ENCODE measurements at regions not wholly inside any gene's neighbourhood (a gene's known extent, or its start where the extent isn't known, plus 50 kb on each side); places are given as distances from the start of the nearest gene placed in this dataset.

- Histone ChIP-seq H3K4me3 (ENCODE audit: low read depth, low read length) (no peak overlapping the region), H3K79me2 (ENCODE audit: control insufficient read depth, insufficient read depth, low read length, unreplicated experiment) (no peaks in the 10 kb centered on the region), H3K27ac (ENCODE audit: low read depth, low read length) (no peak overlapping the region), H2AFZ (ENCODE audit: low read length, unreplicated experiment) (no peak overlapping the region), H3K27me3 (ENCODE audit: insufficient read depth, low read length) (no peaks in the 10 kb centered on the region), H3K36me3 (ENCODE audit: insufficient read depth, low read length) (no peaks in the 10 kb centered on the region), H3K4me1 (ENCODE audit: control insufficient read depth, insufficient read depth, low read length, unreplicated experiment) (no peaks in the 10 kb centered on the region)
Measured at GRCh38 chr2:82257796-82258555, 1953.4 kb upstream of the LRRTM1 start.

- no peak overlapping the region for H3K4me3 ChIP-seq (ENCODE audit: low read depth, low read length)
Measured at GRCh38 chr2:82256983-82257632, 1952.6 kb upstream of the LRRTM1 start.

GRCh38 chr2:82256288-82256687, 1951.7 kb upstream of the LRRTM1 start:
- no peaks in the 10 kb centered on the region for H3K27me3 ChIP-seq (ENCODE audit: insufficient read depth, low read length)
- H2AFZ ChIP-seq (ENCODE audit: low read length, unreplicated experiment) = no peak overlapping the region
- H3K4me1 ChIP-seq (ENCODE audit: control insufficient read depth, insufficient read depth, low read length, unreplicated experiment) = no peaks in the 10 kb centered on the region
- no peak overlapping the region for H3K4me3 ChIP-seq (ENCODE audit: low read depth, low read length)
- H3K27ac ChIP-seq (ENCODE audit: low read depth, low read length) = no peak overlapping the region
- H3K79me2 ChIP-seq (ENCODE audit: control insufficient read depth, insufficient read depth, low read length, unreplicated experiment) = no peaks in the 10 kb centered on the region
- no peaks in the 10 kb centered on the region for H3K36me3 ChIP-seq (ENCODE audit: insufficient read depth, low read length)

More at GRCh38 chr2:82256983-82257632, 1952.6 kb upstream of the LRRTM1 start:
- no peak overlapping the region for H2AFZ ChIP-seq (ENCODE audit: low read length, unreplicated experiment)
- H3K27ac ChIP-seq (ENCODE audit: low read depth, low read length) = no peak overlapping the region
- H3K4me1 ChIP-seq (ENCODE audit: control insufficient read depth, insufficient read depth, low read length, unreplicated experiment) = no peaks in the 10 kb centered on the region
- no peaks in the 10 kb centered on the region for H3K79me2 ChIP-seq (ENCODE audit: control insufficient read depth, insufficient read depth, low read length, unreplicated experiment)
- H3K27me3 ChIP-seq (ENCODE audit: insufficient read depth, low read length) = no peaks in the 10 kb centered on the region
- no peaks in the 10 kb centered on the region for H3K36me3 ChIP-seq (ENCODE audit: insufficient read depth, low read length)

- Histone ChIP-seq H3K4me1 (ENCODE audit: control insufficient read depth, insufficient read depth, low read length, unreplicated experiment) (no peaks in the 10 kb centered on the region), H3K4me3 (ENCODE audit: low read depth, low read length) (no peak overlapping the region), H3K36me3 (ENCODE audit: insufficient read depth, low read length) (no peaks in the 10 kb centered on the region), H3K27me3 (ENCODE audit: insufficient read depth, low read length) (no peaks in the 10 kb centered on the region), H3K27ac (ENCODE audit: low read depth, low read length) (no peak overlapping the region), H2AFZ (ENCODE audit: low read length, unreplicated experiment) (no peak overlapping the region), H3K79me2 (ENCODE audit: control insufficient read depth, insufficient read depth, low read length, unreplicated experiment) (no peaks in the 10 kb centered on the region)
Measured at GRCh38 chr2:82254728-82255127, 1950.2 kb upstream of the LRRTM1 start.

GRCh38 chr2:82246220-82246775, 1941.7 kb upstream of the LRRTM1 start:
- no peaks in the 10 kb centered on the region for H3K36me3 ChIP-seq (ENCODE audit: insufficient read depth, low read length)
- no peak overlapping the region for H3K4me3 ChIP-seq (ENCODE audit: low read depth, low read length)
- no peak overlapping the region for H3K27ac ChIP-seq (ENCODE audit: low read depth, low read length)
- H2AFZ ChIP-seq (ENCODE audit: low read length, unreplicated experiment) = no peak overlapping the region
- no peaks in the 10 kb centered on the region for H3K27me3 ChIP-seq (ENCODE audit: insufficient read depth, low read length)
- no peaks in the 10 kb centered on the region for H3K4me1 ChIP-seq (ENCODE audit: control insufficient read depth, insufficient read depth, low read length, unreplicated experiment)
- no peaks in the 10 kb centered on the region for H3K79me2 ChIP-seq (ENCODE audit: control insufficient read depth, insufficient read depth, low read length, unreplicated experiment)

GRCh38 chr2:82239176-82239575, 1934.6 kb upstream of the LRRTM1 start:
- Histone ChIP-seq H3K36me3 (ENCODE audit: insufficient read depth, low read length) (no peaks in the 10 kb centered on the region), H3K79me2 (ENCODE audit: control insufficient read depth, insufficient read depth, low read length, unreplicated experiment) (no peaks in the 10 kb centered on the region), H3K27me3 (ENCODE audit: insufficient read depth, low read length) (no peaks in the 10 kb centered on the region), H2AFZ (ENCODE audit: low read length, unreplicated experiment) (no peak overlapping the region), H3K4me1 (ENCODE audit: control insufficient read depth, insufficient read depth, low read length, unreplicated experiment) (no peaks in the 10 kb centered on the region), H3K27ac (ENCODE audit: low read depth, low read length) (no peak overlapping the region), H3K4me3 (ENCODE audit: low read depth, low read length) (no peak overlapping the region)

GRCh38 chr2:82237994-82238662, 1933.6 kb upstream of the LRRTM1 start:
- H3K4me1 ChIP-seq (ENCODE audit: control insufficient read depth, insufficient read depth, low read length, unreplicated experiment) = no peaks in the 10 kb centered on the region
- H3K36me3 ChIP-seq (ENCODE audit: insufficient read depth, low read length) = no peaks in the 10 kb centered on the region
- H3K27ac ChIP-seq (ENCODE audit: low read depth, low read length) = no peak overlapping the region
- no peak overlapping the region for H3K4me3 ChIP-seq (ENCODE audit: low read depth, low read length)
- no peaks in the 10 kb centered on the region for H3K27me3 ChIP-seq (ENCODE audit: insufficient read depth, low read length)
- no peaks in the 10 kb centered on the region for H3K79me2 ChIP-seq (ENCODE audit: control insufficient read depth, insufficient read depth, low read length, unreplicated experiment)
- H2AFZ ChIP-seq (ENCODE audit: low read length, unreplicated experiment) = no peak overlapping the region

GRCh38 chr2:82234283-82234874, 1929.8 kb upstream of the LRRTM1 start:
- no peak overlapping the region for H3K27ac ChIP-seq (ENCODE audit: low read depth, low read length)
- H2AFZ ChIP-seq (ENCODE audit: low read length, unreplicated experiment) = no peak overlapping the region
- no peaks in the 10 kb centered on the region for H3K79me2 ChIP-seq (ENCODE audit: control insufficient read depth, insufficient read depth, low read length, unreplicated experiment)
- no peaks in the 10 kb centered on the region for H3K27me3 ChIP-seq (ENCODE audit: insufficient read depth, low read length)
- H3K4me3 ChIP-seq (ENCODE audit: low read depth, low read length) = no peak overlapping the region
- no peaks in the 10 kb centered on the region for H3K4me1 ChIP-seq (ENCODE audit: control insufficient read depth, insufficient read depth, low read length, unreplicated experiment)
- H3K36me3 ChIP-seq (ENCODE audit: insufficient read depth, low read length) = no peaks in the 10 kb centered on the region

GRCh38 chr2:82233806-82234205, 1929.3 kb upstream of the LRRTM1 start:
- Histone ChIP-seq H3K27ac (ENCODE audit: low read depth, low read length) (no peak overlapping the region), H3K4me3 (ENCODE audit: low read depth, low read length) (no peak overlapping the region), H3K27me3 (ENCODE audit: insufficient read depth, low read length) (no peaks in the 10 kb centered on the region), H3K79me2 (ENCODE audit: control insufficient read depth, insufficient read depth, low read length, unreplicated experiment) (no peaks in the 10 kb centered on the region), H3K36me3 (ENCODE audit: insufficient read depth, low read length) (no peaks in the 10 kb centered on the region), H2AFZ (ENCODE audit: low read length, unreplicated experiment) (no peak overlapping the region), H3K4me1 (ENCODE audit: control insufficient read depth, insufficient read depth, low read length, unreplicated experiment) (no peaks in the 10 kb centered on the region)

GRCh38 chr2:82230406-82230805, 1925.9 kb upstream of the LRRTM1 start:
- H2AFZ ChIP-seq (ENCODE audit: low read length, unreplicated experiment) = no peak overlapping the region
- H3K79me2 ChIP-seq (ENCODE audit: control insufficient read depth, insufficient read depth, low read length, unreplicated experiment) = no peaks in the 10 kb centered on the region
- no peaks in the 10 kb centered on the region for H3K27me3 ChIP-seq (ENCODE audit: insufficient read depth, low read length)
- H3K4me3 ChIP-seq (ENCODE audit: low read depth, low read length) = no peak overlapping the region
- no peaks in the 10 kb centered on the region for H3K36me3 ChIP-seq (ENCODE audit: insufficient read depth, low read length)
- no peaks in the 10 kb centered on the region for H3K4me1 ChIP-seq (ENCODE audit: control insufficient read depth, insufficient read depth, low read length, unreplicated experiment)
- no peak overlapping the region for H3K27ac ChIP-seq (ENCODE audit: low read depth, low read length)
